KG1 (cell line): ENCODE measurements at regions not wholly inside any gene's neighbourhood (a gene's known extent, or its start where the extent isn't known, plus 50 kb on each side); places are given as distances from the start of the nearest gene placed in this dataset.
"Not testable (repeated sequence)": the region's sequence is repeated elsewhere in the genome, so short reads cannot be mapped to it uniquely, and the experiment has no call there.

Source experiments
- DNase-seq: peaks from one replicate; lab custom pipeline; 2025; lab: John Stamatoyannopoulos, UW

- no peak for DNase-seq
These were observed 551.4 kb downstream of the PRKD1 start for GRCh38 chr14:29376237-29376636.

GRCh38 chr14:29380826-29381225, 546.8 kb downstream of the PRKD1 start:
- DNase-seq: no peak

- DNase-seq: no peak
These were observed 539.1 kb downstream of the PRKD1 start for GRCh38 chr14:29388571-29388970.

- DNase-seq: no peak
These were observed 537.4 kb downstream of the PRKD1 start for GRCh38 chr14:29390081-29390832.

- DNase-seq: no peak
These were observed 536.4 kb downstream of the PRKD1 start for GRCh38 chr14:29391231-29391630.

- DNase-seq: no peak
These were observed 535.8 kb downstream of the PRKD1 start for GRCh38 chr14:29391801-29392200.

- DNase-seq: no peak
These were observed 535.4 kb downstream of the PRKD1 start for GRCh38 chr14:29392287-29392686.

GRCh38 chr14:29403091-29403490, 524.6 kb downstream of the PRKD1 start:
- DNase-seq: no peak

GRCh38 chr14:29410581-29410980, 517.1 kb downstream of the PRKD1 start:
- DNase-seq: no peak

GRCh38 chr14:29414931-29415330, 512.7 kb downstream of the PRKD1 start:
- DNase-seq: not testable (repeated sequence)

- DNase-seq: no peak
These were observed 507.9 kb downstream of the PRKD1 start for GRCh38 chr14:29419736-29420135.

- DNase-seq: no peak
These were observed 506.4 kb downstream of the PRKD1 start for GRCh38 chr14:29421156-29421728.

- no peak for DNase-seq
These were observed 501.8 kb downstream of the PRKD1 start for GRCh38 chr14:29425705-29426482.

- no peak for DNase-seq
These were observed 485.0 kb downstream of the PRKD1 start for GRCh38 chr14:29442696-29443095.

- no peak for DNase-seq
These were observed 483.4 kb downstream of the PRKD1 start for GRCh38 chr14:29444216-29444615.

- no peak for DNase-seq
These were observed 482.8 kb downstream of the PRKD1 start for GRCh38 chr14:29444805-29445204.

GRCh38 chr14:29446971-29447370, 480.7 kb downstream of the PRKD1 start:
- DNase-seq: no peak

GRCh38 chr14:29451941-29452340, 475.7 kb downstream of the PRKD1 start:
- DNase-seq: no peak

- no peak for DNase-seq
These were observed 474.6 kb downstream of the PRKD1 start for GRCh38 chr14:29453045-29453444.

GRCh38 chr14:29454026-29454693, 473.5 kb downstream of the PRKD1 start:
- no peak for DNase-seq

- no peak for DNase-seq
These were observed 469.1 kb downstream of the PRKD1 start for GRCh38 chr14:29458547-29458946.

- no peak for DNase-seq
These were observed 468.1 kb downstream of the PRKD1 start for GRCh38 chr14:29459531-29459930.
